SK-N-MC (cell line): ENCODE measurements at regions not wholly inside any gene's neighbourhood (a gene's known extent, or its start where the extent isn't known, plus 50 kb on each side); places are given as distances from the start of the nearest gene placed in this dataset.
A peak's percentile ranks its signal among the peaks of the same experiment; 100 is the strongest.

Experiments used
- DNase-seq: peaks from one replicate; pipeline ENCODE4 v3.0.0-alpha.2; 2011; ENCODE audit warnings: low read depth, low spot score
- H3K27ac ChIP-seq: fragments of 200-600 bp; sonication (generic); 2 replicates; pipeline ENCODE4 v1.5.1; 2016; ENCODE audit warnings: mixed run types
- H3K36me3 ChIP-seq: fragments of 200-600 bp; sonication (generic); 2 replicates; pipeline ENCODE4 v1.6.1; 2017; ENCODE audit warnings: antibody characterized with exemption, low read length, mixed read lengths; ENCODE audit not compliant: insufficient read depth
- H3K4me3 ChIP-seq: fragments of 200-600 bp; sonication (generic); 2 replicates; pipeline ENCODE4 v1.5.1; 2016
- H3K9ac ChIP-seq: fragments of 200-600 bp; sonication (generic); 2 replicates; pipeline ENCODE4 v1.8.0; 2017; ENCODE audit warnings: mixed run types, mixed read lengths; ENCODE audit not compliant: insufficient read length
- H3K9me3 ChIP-seq: fragments of 200-600 bp; sonication (generic); 2 replicates; pipeline ENCODE4 v1.6.1; 2017; ENCODE audit warnings: low read depth, mild to moderate bottlenecking, antibody characterized with exemption, low read length, moderate library complexity, mixed read lengths
- EZH2 ChIP-seq: fragments of 200-600 bp; sonication (generic); IDR thresholded peaks from one replicate; pipeline ENCODE4 v1.6.1; 2017; ENCODE audit warnings: antibody characterized with exemption
- FOXP2 ChIP-seq: optimal IDR thresholded peaks from 2 replicates; pipeline ENCODE3; 2011; ENCODE audit warnings: mild to moderate bottlenecking, moderate library complexity; ENCODE audit not compliant: insufficient read depth; ENCODE audit errors: extremely low read length, control extremely low read depth
- POLR2AphosphoS5 ChIP-seq: IDR thresholded peaks from 2 replicates; pipeline ENCODE4 v1.6.1; 2012; ENCODE audit warnings: mild to moderate bottlenecking, low read depth, low read length, borderline replicate concordance

DNA sequence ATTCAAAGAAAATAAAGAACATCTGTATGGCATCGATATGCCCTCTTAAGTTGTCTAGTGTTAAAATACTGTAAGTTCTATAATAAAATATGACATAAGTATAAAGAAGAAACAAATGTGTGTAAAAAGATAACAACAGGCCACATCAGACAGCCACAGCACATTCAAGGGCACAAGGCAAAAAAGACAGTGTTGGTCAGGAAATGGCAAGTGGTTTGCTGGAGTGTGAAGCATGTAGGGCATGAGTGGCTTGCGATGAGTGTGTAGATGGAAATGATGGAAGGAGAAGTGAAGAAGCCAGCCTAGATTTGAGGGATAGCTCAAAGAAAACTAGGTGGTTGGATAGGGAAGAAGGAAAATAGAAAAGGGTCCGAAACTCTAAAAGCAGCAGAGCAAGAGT, 341.6 kb downstream of the CRPPA start:
- H3K27ac ChIP-seq = no peak overlapping the region
- no peak overlapping the region for H3K4me3 ChIP-seq
- 0 out of 2 replicates have a peak, but pooled peaks cover 3% of the 10 kb centered on the region for H3K9me3 ChIP-seq
- TF ChIP-seq FOXP2 (no peak), POLR2AphosphoS5 (no peak), EZH2 (no peak)
- no peaks in the 10 kb centered on the region for H3K36me3 ChIP-seq
- no peak for DNase-seq
- no peak overlapping the region for H3K9ac ChIP-seq

DNA sequence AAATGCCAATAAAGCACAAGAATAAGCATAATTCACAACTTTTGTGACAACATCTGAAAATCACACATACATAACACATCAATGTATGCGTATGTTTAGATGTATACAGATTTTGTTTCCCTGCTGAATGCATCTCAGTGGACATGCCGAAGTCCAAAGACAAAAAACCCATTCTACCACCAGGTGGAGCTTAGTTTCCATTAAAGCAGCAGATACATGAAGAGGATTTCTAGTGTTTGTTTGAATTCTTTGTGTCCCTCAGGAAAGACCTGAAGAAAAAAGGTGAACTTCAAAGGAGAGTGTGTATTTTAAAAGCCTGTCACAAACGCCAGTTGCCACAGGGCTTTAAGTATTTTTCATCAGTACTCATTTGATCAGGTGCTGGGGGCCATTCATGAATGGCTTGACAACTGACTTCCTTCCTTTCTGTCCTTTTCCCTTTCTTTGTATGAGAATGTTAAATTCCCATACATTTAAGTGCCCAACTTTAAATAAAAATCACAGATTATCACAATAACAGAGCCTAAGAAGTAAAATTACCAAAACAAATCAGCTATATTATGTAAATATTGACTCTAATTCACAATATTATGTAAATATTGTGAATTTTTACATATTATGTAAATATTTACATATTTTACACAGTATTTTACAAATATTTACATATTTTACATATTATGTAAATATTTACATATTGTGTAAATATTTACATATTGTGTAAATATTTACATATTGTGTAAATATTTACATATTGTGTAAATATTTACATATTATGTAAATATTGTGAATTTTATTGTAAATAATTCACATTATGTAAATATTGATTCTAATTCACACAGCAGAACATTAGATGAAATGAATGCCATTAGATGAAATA, 343.0 kb downstream of the CRPPA start:
- Histone ChIP-seq H3K9ac (no peak overlapping the region), H3K27ac (no peak overlapping the region), H3K36me3 (no peaks in the 10 kb centered on the region), H3K4me3 (no peak overlapping the region), H3K9me3 (0 out of 2 replicates have a peak, but pooled peaks cover 3% of the 10 kb centered on the region)
- TF ChIP-seq POLR2AphosphoS5 = no peak
- no peak for TF ChIP-seq EZH2
- DNase-seq = peak; percentile 66

DNA sequence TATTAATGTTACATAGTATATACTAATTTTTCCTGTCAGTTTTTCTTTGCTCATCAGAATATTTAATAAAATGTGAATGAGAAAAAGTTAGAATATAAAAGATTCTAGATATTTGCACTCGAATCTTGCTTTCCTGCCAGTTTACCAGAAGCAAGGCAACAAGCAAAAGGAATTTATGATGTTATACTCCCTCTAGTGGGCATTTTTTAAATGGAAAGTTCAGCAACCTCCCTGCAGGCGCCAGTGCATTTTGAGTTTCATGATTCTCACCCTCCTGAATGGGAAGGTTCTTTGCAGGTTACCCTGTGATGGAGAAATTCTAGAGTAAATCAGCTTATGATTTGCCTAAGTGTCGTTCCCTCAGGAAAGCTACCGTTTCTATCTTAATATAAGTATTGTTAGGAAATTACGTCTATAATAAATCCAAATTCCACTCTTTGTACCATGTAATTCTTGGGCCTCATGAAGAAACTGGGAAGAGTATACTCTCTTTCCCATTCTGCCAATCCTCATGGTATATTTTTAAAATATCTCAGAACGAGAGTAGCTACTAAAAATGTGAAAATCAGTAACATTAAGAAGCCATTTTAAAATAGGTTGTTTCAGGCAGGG, 350.0 kb downstream of the CRPPA start:
- Histone ChIP-seq H3K4me3 (no peak overlapping the region), H3K9me3 (no peaks in the 10 kb centered on the region), H3K27ac (no peak overlapping the region), H3K36me3 (no peaks in the 10 kb centered on the region), H3K9ac (no peak overlapping the region)
- TF ChIP-seq EZH2 (no peak), FOXP2 (no peak), POLR2AphosphoS5 (no peak)
- DNase-seq = peak; percentile 57

- Histone ChIP-seq H3K36me3 (no peaks in the 10 kb centered on the region), H3K9me3 (no peaks in the 10 kb centered on the region), H3K27ac (no peak overlapping the region), H3K4me3 (no peak overlapping the region), H3K9ac (no peak overlapping the region)
- TF ChIP-seq EZH2 (no peak), POLR2AphosphoS5 (no peak), FOXP2 (no peak)
- DNase-seq = no peak
These were observed 350.5 kb downstream of the CRPPA start for GRCh38 chr7:16070806-16071205.

DNA sequence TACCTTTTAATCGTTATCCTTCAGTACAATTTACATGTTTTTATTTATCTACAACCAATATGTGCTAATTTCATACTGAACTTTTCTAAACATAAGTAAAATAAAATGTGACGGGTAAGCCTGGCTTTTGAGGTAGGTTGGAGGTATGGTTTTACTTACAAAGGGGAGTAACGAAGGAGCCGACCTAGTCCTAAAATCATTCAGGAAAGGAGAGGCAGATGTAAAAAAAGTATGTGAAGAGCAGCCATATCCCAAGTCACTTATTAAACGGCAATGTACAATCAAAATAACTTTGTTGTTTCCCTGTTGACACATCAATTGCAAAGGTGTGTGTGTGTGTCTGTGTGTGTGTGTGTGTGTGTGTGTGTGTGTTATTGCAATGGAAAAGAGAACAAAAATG, 351.3 kb downstream of the CRPPA start:
- Histone ChIP-seq H3K4me3 (no peak overlapping the region), H3K36me3 (no peaks in the 10 kb centered on the region)
- TF ChIP-seq EZH2 = no peak
- TF ChIP-seq FOXP2 = no peak
- TF ChIP-seq POLR2AphosphoS5 = no peak

DNA sequence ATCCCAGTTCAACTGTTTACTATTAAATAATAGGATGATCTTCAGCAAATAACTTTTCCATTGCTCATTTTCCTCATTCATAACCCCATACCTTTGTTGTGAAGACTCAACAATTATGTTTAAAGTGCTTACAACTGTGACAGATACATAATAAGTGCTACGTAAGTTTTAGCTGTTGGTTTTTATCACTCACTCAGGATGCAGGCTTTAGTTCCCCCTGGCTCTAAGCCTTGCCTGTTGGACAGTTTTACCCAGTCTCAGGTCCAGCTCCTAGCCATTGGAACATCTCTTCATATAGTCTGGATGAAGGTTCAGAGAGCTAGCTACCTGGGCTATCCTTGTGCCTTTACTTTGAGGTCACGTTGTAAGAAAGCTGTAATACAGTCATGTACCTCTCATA, 353.2 kb downstream of the CRPPA start:
- Histone ChIP-seq H3K4me3 (no peak overlapping the region), H3K27ac (no peak overlapping the region), H3K9me3 (no peaks in the 10 kb centered on the region), H3K36me3 (no peaks in the 10 kb centered on the region), H3K9ac (no peak overlapping the region)
- TF ChIP-seq FOXP2 (no peak), POLR2AphosphoS5 (no peak), EZH2 (no peak)
- DNase-seq = no peak

More for the DNA sequence above, 351.3 kb downstream of the CRPPA start:
- no peak overlapping the region for H3K9ac ChIP-seq
- no peak for DNase-seq
- H3K9me3 ChIP-seq = no peaks in the 10 kb centered on the region
- H3K27ac ChIP-seq = no peak overlapping the region

DNA sequence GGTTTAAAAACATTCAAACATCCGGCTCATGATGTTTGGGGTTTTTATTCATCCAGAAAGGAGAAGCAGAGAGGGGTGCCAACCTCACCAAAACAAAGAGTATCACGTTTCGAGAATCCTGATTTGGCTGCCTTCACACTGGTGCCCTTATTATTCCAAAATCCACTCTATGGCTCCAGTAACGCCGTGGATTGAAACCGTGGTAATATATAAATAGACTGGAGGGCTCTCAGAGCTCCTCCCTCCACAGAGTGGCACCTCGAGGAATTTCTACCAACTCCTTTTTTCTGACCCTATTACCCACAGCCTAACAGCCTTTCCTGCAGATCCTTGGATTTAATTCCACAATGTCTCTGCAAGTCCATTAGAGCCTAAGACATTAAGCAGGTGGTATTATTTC, 353.6 kb downstream of the CRPPA start:
- no peak overlapping the region for H3K9ac ChIP-seq
- no peaks in the 10 kb centered on the region for H3K36me3 ChIP-seq
- no peak overlapping the region for H3K27ac ChIP-seq
- no peak for TF ChIP-seq EZH2
- TF ChIP-seq FOXP2 = no peak
- no peak for TF ChIP-seq POLR2AphosphoS5
- no peaks in the 10 kb centered on the region for H3K9me3 ChIP-seq
- H3K4me3 ChIP-seq = no peak overlapping the region
- DNase-seq = no peak

DNA sequence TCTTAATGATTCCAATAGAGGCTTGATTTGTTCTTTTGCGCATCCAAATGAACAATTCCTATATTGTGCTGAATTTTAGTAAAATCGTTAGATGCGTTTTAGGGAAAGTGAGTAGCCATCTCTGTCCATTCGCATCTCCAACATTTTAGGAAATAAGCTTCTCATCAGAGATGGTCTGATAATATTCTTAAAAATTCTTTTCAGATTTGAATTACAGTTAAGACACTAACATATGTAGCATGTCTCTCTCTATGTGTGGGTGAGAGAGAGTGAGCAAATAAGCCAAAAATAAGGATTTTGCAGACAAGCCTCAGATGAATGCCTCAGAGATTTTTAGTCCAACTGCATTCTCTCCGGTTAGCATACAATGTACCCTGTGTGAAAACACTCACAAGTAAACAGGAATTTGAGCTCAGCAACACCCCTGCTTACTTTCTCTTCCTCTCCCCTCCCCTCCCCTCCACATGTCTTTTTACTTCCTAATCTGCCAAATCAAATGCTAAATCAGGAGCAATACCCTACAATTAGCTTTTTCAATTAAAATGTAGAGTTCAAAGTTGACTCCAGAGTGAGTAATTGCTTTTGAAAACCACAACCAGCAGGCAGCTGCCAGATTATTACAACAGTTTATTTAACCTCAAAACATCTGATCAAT, 354.4 kb downstream of the CRPPA start:
- H3K9ac ChIP-seq = no peak overlapping the region
- H3K4me3 ChIP-seq = no peak overlapping the region
- H3K27ac ChIP-seq = no peak overlapping the region
- H3K36me3 ChIP-seq = no peaks in the 10 kb centered on the region
- no peak for DNase-seq
- no peaks in the 10 kb centered on the region for H3K9me3 ChIP-seq
- TF ChIP-seq EZH2 (no peak), FOXP2 (no peak), POLR2AphosphoS5 (no peak; the same call in 1 of the 2 replicates)

DNA sequence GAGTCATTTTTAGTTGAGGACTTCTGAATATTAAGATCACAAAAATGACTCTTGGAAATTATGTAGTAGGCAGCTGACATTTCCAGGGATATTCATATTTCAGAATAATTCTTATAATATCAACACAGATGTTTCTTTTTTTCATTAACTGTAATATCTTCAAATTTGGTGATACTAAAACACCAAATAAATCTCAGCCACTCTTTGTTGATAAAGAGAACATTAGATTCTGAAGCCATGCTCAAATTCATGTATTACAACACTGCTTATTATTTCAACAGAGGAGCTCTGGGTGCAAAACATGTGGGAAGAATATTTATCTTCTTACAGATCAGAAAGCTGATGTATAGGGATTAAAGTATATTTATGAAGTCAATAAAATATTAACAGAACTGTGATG, 355.4 kb downstream of the CRPPA start:
- no peak for TF ChIP-seq FOXP2
- TF ChIP-seq POLR2AphosphoS5 = no peak
- no peak overlapping the region for H3K4me3 ChIP-seq
- no peak overlapping the region for H3K9ac ChIP-seq
- H3K36me3 ChIP-seq = no peaks in the 10 kb centered on the region
- H3K27ac ChIP-seq = no peak overlapping the region
- no peaks in the 10 kb centered on the region for H3K9me3 ChIP-seq
- no peak for DNase-seq
